HCT116 (cell line): ENCODE measurements at regions not wholly inside any gene's neighbourhood (a gene's known extent, or its start where the extent isn't known, plus 50 kb on each side); places are given as distances from the start of the nearest gene placed in this dataset.

Experiments
- ATAC-seq: fragments of 200-7000 bp; cut with Tn5 transposase; 2 replicates; pipeline ENCODE4 v1.9.1; 2020; ENCODE audit warnings: mild to moderate bottlenecking, moderate library complexity
- BruUV-seq: library from RNA; stranded (reverse); fragments of 400-500 nt; replicated peaks from 2 replicates; lab custom pipeline; 2021; lab: Mats Ljungman, UMichigan
- CTCF ChIA-PET: fragments of 300-600 bp; sonication (Branson Sonifier 250); formaldehyde crosslinking; loops from one replicate; lab custom pipeline; 2021; ENCODE audit warnings: antibody characterized with exemption; lab: Charles Lee
- POLR2A ChIA-PET: fragments of 300-600, 350-600 bp; sonication (Branson Sonifier 250); formaldehyde crosslinking; loops from one replicate; lab custom pipeline; 2021; ENCODE audit warnings: antibody characterized with exemption; lab: Charles Lee
- RAD21 ChIA-PET, 2 experiments: fragments of 300-600 bp; sonication (Branson Sonifier 250); formaldehyde crosslinking; loops; one replicate each; lab custom pipeline; 2023; ENCODE audit warnings: low total read pairs in 2 of 2; ENCODE audit not compliant: uncharacterized antibody in 2 of 2, unreplicated experiment in 2 of 2, low non-redundant PET in 1 of 2; lab: Charles Lee
- DNase-seq: peaks from one replicate; pipeline ENCODE4 v3.0.0-alpha.2; 2010; ENCODE audit warnings: low read depth, low spot score
- H2AFZ ChIP-seq: fragments of 200-600 bp; shearing (Covaris generic), sonication (generic); 2 replicates; pipeline ENCODE4 v1.6.1; 2017; ENCODE audit warnings: low read depth, mixed run types, mixed read lengths, antibody characterized with exemption, low read length; ENCODE audit not compliant: poor library complexity, severe bottlenecking
- H3K27ac ChIP-seq: 2 replicates; pipeline ENCODE4 v1.5.1; 2012; ENCODE audit warnings: low read depth, low read length
- H3K27me3 ChIP-seq: fragments of 200-600 bp; sonication (generic); 2 replicates; pipeline ENCODE4 v1.6.1; 2016; ENCODE audit warnings: mixed run types, low read length, mixed read lengths; ENCODE audit not compliant: insufficient read depth
- H3K36me3 ChIP-seq, 2 experiments: fragments of 200-500 bp in 1 of 2; fragments of 200-600 bp in 1 of 2; sonication (Bioruptor generic) in 1 of 2; sonication (generic) in 1 of 2; 2 replicates each; pipeline versions ENCODE4 v1.5.1 to v1.6.1; 2014 to 2016; ENCODE audit warnings: low read length in 2 of 2, inconsistent platforms in 1 of 2, mixed read lengths in 1 of 2, mixed run types in 1 of 2; ENCODE audit not compliant: insufficient read depth in 2 of 2, control insufficient read depth in 1 of 2
- H3K4me1 ChIP-seq, 2 experiments: fragments of 200-600 bp in 1 of 2; sonication (generic) in 1 of 2; 2 replicates each; pipeline versions ENCODE4 v1.5.1 to v1.6.1; 2012 to 2017; ENCODE audit warnings: low read length in 2 of 2, inconsistent platforms in 1 of 2, mild to moderate bottlenecking in 1 of 2, mixed read lengths in 1 of 2, mixed run types in 1 of 2, moderate library complexity in 1 of 2; ENCODE audit not compliant: insufficient read depth in 2 of 2, control insufficient read depth in 1 of 2
- H3K4me2 ChIP-seq: fragments of 200-600 bp; sonication (generic); 2 replicates; pipeline ENCODE4 v1.6.1; 2017; ENCODE audit warnings: mixed run types, low read length, mixed read lengths
- H3K4me3 ChIP-seq, 2 experiments: fragments of 200-600 bp in 1 of 2; sonication (generic) in 1 of 2; replicated peaks in 1 of 2; 2 replicates each; pipeline ENCODE4 v1.5.1; 2011 to 2016; ENCODE audit warnings: low read length in 2 of 2, control low read depth in 1 of 2, low read depth in 1 of 2, mild to moderate bottlenecking in 1 of 2, mixed read lengths in 1 of 2, mixed run types in 1 of 2
- H3K79me2 ChIP-seq: fragments of 200-600 bp; sonication (generic); 2 replicates; pipeline ENCODE4 v1.6.1; 2017; ENCODE audit warnings: mild to moderate bottlenecking, mixed run types, low read length, moderate library complexity, mixed read lengths; ENCODE audit not compliant: insufficient read depth
- H3K9ac ChIP-seq: fragments of 200-600 bp; sonication (generic); 2 replicates; pipeline ENCODE4 v1.6.1; 2016; ENCODE audit warnings: low read length, mixed read lengths
- H3K9me2 ChIP-seq: fragments of 200-600 bp; sonication (generic), shearing (Covaris generic); 2 replicates; pipeline ENCODE4 v1.6.1; 2017; ENCODE audit warnings: mixed run types, mild to moderate bottlenecking, moderate library complexity; ENCODE audit not compliant: insufficient read depth
- H3K9me3 ChIP-seq, 2 experiments: fragments of 200-500 bp in 1 of 2; fragments of 200-600 bp in 1 of 2; sonication (Bioruptor generic) in 1 of 2; sonication (generic) in 1 of 2; 2 replicates each; pipeline ENCODE4 v1.6.1; 2014 to 2017; ENCODE audit warnings: low read length in 2 of 2, mixed read lengths in 2 of 2, inconsistent platforms in 1 of 2, low read depth in 1 of 2, mild to moderate bottlenecking in 1 of 2, mixed run types in 1 of 2, moderate library complexity in 1 of 2; ENCODE audit not compliant: control insufficient read depth in 1 of 2, insufficient read depth in 1 of 2
- H4K20me1 ChIP-seq: fragments of 200-600 bp; sonication (generic), shearing (Covaris generic); 2 replicates; pipeline ENCODE4 v1.6.1; 2017; ENCODE audit warnings: mixed run types, mild to moderate bottlenecking, moderate library complexity; ENCODE audit not compliant: insufficient read depth
- CBX3 ChIP-seq: IDR thresholded peaks from 2 replicates; pipeline ENCODE4 v1.6.1; 2012; ENCODE audit warnings: low read depth
- EGR1 ChIP-seq: IDR thresholded peaks from 2 replicates; pipeline ENCODE4 v1.6.1; 2012; ENCODE audit warnings: low read depth
- POLR2AphosphoS5 ChIP-seq: IDR thresholded peaks from 2 replicates; pipeline ENCODE4 v1.6.1; 2011; ENCODE audit warnings: mild to moderate bottlenecking, low read depth, low read length, moderate library complexity
- SP1 ChIP-seq: IDR thresholded peaks from 2 replicates; pipeline ENCODE4 v1.6.1; 2012; ENCODE audit warnings: low read depth
- TCF7L2 ChIP-seq: IDR thresholded peaks from 2 replicates; pipeline ENCODE4 v1.7.0; 2011; ENCODE audit warnings: borderline replicate concordance, inconsistent platforms; ENCODE audit not compliant: insufficient read depth, insufficient read length; ENCODE audit errors: extremely low read depth
- YY1 ChIP-seq: IDR thresholded peaks from 2 replicates; pipeline ENCODE4 v1.6.1; 2011; ENCODE audit warnings: low read length, low read depth, moderate library complexity, mild to moderate bottlenecking; ENCODE audit not compliant: insufficient replicate concordance; ENCODE audit errors: extremely low read depth
- ZFX ChIP-seq: fragments of 450-650 bp; IDR thresholded peaks from 2 replicates; pipeline ENCODE4 v1.6.1; 2017
- intact Hi-C: fragments of 100-400 bp; cut with micrococcal nuclease; formaldehyde crosslinking; loops from 2 replicates; pipeline ENCODE4 v1.10.0; 2022
- TF ChIP-seq, protein P1 (sequence below): IDR thresholded peaks from 2 replicates; pipeline ENCODE4 v1.6.1; 2012; ENCODE audit warnings: low read depth
- TF ChIP-seq, protein P2 (sequence below), 3 experiments: fragments of 200-600 bp in 1 of 3; sonication (generic) in 1 of 3; IDR thresholded peaks in 2 of 3; conservative IDR thresholded peaks in 1 of 3; 2 replicates each; pipeline ENCODE4 v1.5.1; 2012 to 2017; ENCODE audit warnings: low read depth in 2 of 3, low read length in 2 of 3, antibody characterized with exemption in 1 of 3, borderline replicate concordance in 1 of 3, control low read depth in 1 of 3, mild to moderate bottlenecking in 1 of 3, mixed read lengths in 1 of 3, mixed run types in 1 of 3, moderate library complexity in 1 of 3; ENCODE audit not compliant: insufficient read depth in 1 of 3
- TF ChIP-seq, protein P3 (sequence below): IDR thresholded peaks from 2 replicates; pipeline ENCODE4 v1.6.1; 2012

DNA sequence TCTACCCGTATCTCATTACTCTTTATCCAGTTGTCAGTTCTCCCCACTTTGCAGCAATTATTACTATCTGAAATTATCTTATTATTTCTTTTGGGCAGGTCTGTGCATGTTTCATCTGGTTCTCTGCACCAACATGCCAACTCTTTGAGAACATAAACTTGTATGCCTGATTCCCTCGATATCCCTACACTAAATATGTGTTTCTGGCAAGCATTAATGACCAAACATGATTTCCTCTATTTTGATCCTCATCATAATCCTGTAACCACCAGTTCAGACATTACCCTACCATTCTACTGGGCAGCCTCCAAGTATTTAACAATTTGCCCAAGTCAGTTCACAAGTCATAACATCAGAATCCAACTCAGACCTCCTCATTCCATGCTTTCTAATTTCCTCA, 426.1 kb downstream of the FOXO1 start:
- no peaks in the 10 kb centered on the region for H3K9me2 ChIP-seq
- no peaks in the 10 kb centered on the region for H3K27me3 ChIP-seq
- no peaks in the 10 kb centered on the region for H3K9me3 ChIP-seq
- CTCF ChIA-PET: no interaction called here
- ATAC-seq (no peak), DNase-seq (no peak)
- H3K4me1 ChIP-seq: no peaks in the 10 kb centered on the region
- no TSS peak for BruUV-seq
- no peak overlapping the region for H2AFZ ChIP-seq
- POLR2A ChIA-PET: no interaction called here
- H3K4me3 ChIP-seq: no peak overlapping the region
- no peaks in the 10 kb centered on the region for H3K36me3 ChIP-seq
- RAD21 ChIA-PET: no interaction called here
- TF ChIP-seq, protein P1, sequence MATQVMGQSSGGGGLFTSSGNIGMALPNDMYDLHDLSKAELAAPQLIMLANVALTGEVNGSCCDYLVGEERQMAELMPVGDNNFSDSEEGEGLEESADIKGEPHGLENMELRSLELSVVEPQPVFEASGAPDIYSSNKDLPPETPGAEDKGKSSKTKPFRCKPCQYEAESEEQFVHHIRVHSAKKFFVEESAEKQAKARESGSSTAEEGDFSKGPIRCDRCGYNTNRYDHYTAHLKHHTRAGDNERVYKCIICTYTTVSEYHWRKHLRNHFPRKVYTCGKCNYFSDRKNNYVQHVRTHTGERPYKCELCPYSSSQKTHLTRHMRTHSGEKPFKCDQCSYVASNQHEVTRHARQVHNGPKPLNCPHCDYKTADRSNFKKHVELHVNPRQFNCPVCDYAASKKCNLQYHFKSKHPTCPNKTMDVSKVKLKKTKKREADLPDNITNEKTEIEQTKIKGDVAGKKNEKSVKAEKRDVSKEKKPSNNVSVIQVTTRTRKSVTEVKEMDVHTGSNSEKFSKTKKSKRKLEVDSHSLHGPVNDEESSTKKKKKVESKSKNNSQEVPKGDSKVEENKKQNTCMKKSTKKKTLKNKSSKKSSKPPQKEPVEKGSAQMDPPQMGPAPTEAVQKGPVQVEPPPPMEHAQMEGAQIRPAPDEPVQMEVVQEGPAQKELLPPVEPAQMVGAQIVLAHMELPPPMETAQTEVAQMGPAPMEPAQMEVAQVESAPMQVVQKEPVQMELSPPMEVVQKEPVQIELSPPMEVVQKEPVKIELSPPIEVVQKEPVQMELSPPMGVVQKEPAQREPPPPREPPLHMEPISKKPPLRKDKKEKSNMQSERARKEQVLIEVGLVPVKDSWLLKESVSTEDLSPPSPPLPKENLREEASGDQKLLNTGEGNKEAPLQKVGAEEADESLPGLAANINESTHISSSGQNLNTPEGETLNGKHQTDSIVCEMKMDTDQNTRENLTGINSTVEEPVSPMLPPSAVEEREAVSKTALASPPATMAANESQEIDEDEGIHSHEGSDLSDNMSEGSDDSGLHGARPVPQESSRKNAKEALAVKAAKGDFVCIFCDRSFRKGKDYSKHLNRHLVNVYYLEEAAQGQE: no peak
- no peak for TF ChIP-seq CBX3
- TF ChIP-seq, protein P2, sequence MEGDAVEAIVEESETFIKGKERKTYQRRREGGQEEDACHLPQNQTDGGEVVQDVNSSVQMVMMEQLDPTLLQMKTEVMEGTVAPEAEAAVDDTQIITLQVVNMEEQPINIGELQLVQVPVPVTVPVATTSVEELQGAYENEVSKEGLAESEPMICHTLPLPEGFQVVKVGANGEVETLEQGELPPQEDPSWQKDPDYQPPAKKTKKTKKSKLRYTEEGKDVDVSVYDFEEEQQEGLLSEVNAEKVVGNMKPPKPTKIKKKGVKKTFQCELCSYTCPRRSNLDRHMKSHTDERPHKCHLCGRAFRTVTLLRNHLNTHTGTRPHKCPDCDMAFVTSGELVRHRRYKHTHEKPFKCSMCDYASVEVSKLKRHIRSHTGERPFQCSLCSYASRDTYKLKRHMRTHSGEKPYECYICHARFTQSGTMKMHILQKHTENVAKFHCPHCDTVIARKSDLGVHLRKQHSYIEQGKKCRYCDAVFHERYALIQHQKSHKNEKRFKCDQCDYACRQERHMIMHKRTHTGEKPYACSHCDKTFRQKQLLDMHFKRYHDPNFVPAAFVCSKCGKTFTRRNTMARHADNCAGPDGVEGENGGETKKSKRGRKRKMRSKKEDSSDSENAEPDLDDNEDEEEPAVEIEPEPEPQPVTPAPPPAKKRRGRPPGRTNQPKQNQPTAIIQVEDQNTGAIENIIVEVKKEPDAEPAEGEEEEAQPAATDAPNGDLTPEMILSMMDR (IDR thresholded peaks at IDR 0.05 in 2 of 3, conservative IDR thresholded peaks at IDR 0.05 in 1 of 3; ENCODE audit: borderline replicate concordance in 1 of 3, insufficient read depth in 1 of 3, low read depth in 2 of 3, low read length in 2 of 3): no peak
- no peak for TF ChIP-seq YY1
- TF ChIP-seq POLR2AphosphoS5: no peak
- no peak for TF ChIP-seq SP1
- no peak for TF ChIP-seq ZFX
- TF ChIP-seq, protein P3, sequence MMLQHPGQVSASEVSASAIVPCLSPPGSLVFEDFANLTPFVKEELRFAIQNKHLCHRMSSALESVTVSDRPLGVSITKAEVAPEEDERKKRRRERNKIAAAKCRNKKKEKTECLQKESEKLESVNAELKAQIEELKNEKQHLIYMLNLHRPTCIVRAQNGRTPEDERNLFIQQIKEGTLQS: no peak
- TF ChIP-seq EGR1: no peak
- TF ChIP-seq TCF7L2: no peak
- H4K20me1 ChIP-seq: no peaks in the 10 kb centered on the region
- H3K4me2 ChIP-seq: no peak overlapping the region
- no peak overlapping the region for H3K27ac ChIP-seq
- no peak overlapping the region for H3K9ac ChIP-seq
- intact Hi-C loops: no loop called here
- no peaks in the 10 kb centered on the region for H3K79me2 ChIP-seq
